NCI-H2196 (cell line): ENCODE measurements at regions not wholly inside any gene's neighbourhood (a gene's known extent, or its start where the extent isn't known, plus 50 kb on each side); places are given as distances from the start of the nearest gene placed in this dataset.
"Not testable (repeated sequence)": the region's sequence is repeated elsewhere in the genome, so short reads cannot be mapped to it uniquely, and the experiment has no call there.

Experiments used
- DNase-seq: peaks from one replicate; lab custom pipeline; 2025; ENCODE audit not compliant: unreplicated experiment; lab: John Stamatoyannopoulos, UW

- no peak for DNase-seq
These were observed 51.0 kb upstream of the LIFR start for GRCh38 chr5:38607396-38607795.

DNA sequence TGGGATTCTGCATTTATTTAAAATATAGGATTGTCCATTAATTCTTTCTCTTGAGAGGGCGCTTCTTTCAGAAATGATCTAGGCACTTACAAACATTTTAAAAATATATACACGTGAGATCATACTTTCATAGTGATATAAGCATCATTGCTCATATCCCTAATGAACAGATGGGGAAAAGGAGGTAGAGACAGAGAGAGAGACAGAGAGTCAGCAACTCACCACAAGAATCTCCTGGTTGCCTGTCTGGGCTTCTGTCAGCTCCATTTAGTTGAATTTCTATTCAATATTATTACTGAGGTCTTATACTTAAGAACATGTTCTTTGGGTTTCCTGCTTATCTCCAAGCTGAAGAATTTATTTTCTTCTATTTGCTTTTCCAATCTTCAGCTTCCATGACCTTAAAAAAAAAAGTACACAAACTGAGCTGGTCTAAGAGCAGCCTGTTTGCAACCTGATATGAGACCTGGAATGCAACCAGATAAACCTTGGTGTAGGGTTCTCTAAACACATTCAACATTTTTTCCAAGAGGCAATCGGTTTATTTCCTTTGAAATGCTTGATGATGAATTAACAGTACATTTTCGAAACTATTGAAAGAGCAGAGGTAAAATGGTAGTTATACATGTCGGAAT lies 51.6 kb upstream of the LIFR start:
- DNase-seq, result peak; percentile 47

DNA sequence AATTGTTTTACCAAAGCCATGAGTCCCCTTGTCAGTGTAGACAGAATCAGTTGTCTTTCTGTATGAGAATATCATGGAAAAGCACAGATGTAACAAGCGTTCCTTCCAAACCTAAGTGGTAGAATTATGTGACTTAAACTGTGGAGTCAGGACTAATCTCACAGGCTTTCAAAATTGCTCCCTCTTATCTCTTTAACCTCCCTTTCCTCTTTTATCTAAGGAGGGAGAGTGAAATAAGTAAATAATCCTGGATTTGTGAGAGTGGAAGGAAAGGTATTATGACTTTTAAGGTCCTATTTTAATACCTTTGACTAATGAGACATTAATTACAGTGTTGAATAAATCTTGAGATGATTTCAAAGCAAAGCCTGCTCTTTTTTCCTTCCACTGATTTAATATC lies 52.4 kb upstream of the LIFR start:
- no peak for DNase-seq

GRCh38 chr5:38612851-38613250 lies 56.4 kb upstream of the LIFR start:
- no peak for DNase-seq

- peak; percentile 53 for DNase-seq
These were observed 57.0 kb upstream of the LIFR start for GRCh38 chr5:38613490-38613889.

- DNase-seq, result peak; percentile 86
These were observed 57.8 kb upstream of the LIFR start for GRCh38 chr5:38613992-38614836.

DNA sequence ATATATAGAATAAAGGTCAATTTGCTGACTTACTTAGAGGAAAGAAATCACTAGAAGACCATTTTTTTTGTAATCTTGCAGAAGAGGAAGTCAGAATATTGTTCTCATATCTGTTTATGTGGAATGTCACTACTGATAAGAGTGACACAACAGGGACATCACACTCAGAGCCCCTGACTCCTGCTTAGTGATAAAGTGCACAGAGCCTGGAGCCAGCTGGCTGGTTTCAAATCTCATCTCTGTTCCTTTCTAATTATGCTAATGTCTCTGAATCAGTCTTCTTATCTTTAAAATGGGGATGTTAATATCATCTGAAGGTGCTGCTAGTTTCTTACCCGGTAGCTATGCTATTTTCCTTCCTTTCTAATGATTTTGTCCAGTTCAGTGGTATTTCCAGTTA lies 58.6 kb upstream of the LIFR start:
- DNase-seq, result no peak

GRCh38 chr5:38615981-38616451 lies 59.6 kb upstream of the LIFR start:
- DNase-seq, result no peak

DNA sequence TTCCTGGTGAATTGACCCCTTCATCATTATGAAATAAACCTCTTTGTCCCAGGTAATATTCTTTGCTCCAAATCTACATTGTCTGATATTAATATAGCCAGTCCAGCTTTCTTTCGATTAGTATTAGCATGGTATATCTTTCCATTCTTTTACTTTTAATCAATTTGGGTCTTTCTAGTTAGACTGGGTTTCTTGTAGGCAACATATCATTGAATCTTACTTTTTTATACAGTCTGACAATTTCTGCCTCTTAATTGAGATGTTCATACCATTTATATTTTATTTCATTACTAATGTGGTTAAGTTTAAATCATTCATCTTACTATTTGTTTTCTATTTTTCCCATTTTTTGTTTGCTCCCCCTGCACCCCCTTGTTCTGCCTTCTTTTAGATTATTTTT lies 61.7 kb upstream of the LIFR start:
- no peak for DNase-seq

DNA sequence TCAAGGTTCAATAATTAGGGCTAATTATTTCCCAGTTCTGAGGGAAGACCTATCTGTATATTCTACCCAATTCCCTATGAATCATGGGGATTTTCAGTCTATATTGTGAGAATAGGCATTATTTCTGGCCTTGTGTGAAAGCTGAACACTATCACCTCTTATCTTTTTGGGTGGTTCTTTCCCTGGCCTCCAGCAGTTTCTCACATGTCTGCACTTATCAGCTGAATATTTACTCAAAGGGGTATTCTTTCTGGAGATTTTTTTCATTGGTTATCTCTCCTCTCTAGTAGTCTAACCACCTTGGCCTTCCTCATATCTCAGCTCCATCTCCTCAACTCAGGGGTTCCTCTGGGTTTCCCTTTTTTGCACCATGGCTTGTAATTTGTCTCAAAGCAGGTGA lies 64.9 kb upstream of the LIFR start:
- no peak for DNase-seq

- no peak for DNase-seq
These were observed 65.5 kb upstream of the LIFR start for GRCh38 chr5:38621840-38622437.

DNA sequence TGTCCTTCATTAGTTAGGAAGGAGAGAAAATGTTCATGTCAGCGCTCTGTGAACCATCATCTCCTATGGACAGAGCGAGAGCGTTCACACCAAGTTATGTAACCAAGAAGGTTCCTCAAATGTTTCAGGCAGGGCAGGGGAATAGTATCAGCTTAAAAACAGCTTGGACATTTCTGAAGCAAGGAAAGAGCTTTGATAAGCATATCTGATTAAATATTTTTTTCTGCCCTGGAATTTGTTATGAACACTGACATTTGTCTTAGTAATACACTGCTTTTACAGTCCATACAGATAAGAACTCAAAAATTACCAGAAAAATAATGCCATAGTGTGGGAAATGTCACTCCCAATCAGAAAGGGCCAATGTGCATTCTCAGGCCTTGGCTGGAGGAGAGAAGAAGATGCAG lies 66.3 kb upstream of the LIFR start:
- no peak for DNase-seq

DNA sequence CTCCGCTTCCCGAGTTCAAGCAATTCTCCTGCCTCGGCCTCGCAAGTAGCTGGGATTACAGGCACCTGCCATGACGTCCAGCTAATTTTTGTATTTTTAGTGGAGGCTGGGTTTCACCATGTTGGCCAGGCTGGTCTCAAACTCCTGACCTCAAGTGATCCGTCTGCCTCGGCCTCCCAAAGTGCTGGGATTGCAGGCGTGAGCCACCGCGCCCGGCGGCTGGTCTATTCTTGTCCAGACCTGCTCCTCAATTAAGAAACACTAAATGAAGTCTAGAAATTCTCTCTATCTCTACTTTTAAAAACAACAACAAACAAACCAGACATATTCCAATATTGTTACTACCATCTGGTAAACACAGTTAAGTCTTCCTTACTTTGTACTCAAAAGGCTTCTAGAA lies 68.1 kb upstream of the LIFR start:
- not testable (repeated sequence) for DNase-seq

DNA sequence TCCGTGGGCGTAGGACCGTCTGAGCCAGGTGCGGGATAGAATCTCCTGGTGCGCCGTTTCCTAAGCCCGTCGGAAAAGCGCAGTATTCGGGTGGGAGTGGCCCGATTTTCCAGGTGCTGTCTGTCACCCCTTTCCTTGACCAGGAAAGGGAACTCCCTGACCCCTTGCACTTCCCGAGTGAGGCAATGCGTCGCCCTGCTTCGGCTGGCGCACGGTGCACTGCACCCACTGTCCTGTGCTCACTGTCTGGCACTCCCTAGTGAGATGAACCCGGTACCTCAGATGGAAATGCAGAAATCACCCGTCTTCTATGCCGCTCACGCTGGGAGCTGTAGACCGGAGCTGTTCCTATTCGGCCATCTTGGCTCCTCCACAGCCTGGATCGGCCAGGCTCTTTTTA lies 74.9 kb upstream of the LIFR start:
- DNase-seq, result not testable (repeated sequence)

DNA sequence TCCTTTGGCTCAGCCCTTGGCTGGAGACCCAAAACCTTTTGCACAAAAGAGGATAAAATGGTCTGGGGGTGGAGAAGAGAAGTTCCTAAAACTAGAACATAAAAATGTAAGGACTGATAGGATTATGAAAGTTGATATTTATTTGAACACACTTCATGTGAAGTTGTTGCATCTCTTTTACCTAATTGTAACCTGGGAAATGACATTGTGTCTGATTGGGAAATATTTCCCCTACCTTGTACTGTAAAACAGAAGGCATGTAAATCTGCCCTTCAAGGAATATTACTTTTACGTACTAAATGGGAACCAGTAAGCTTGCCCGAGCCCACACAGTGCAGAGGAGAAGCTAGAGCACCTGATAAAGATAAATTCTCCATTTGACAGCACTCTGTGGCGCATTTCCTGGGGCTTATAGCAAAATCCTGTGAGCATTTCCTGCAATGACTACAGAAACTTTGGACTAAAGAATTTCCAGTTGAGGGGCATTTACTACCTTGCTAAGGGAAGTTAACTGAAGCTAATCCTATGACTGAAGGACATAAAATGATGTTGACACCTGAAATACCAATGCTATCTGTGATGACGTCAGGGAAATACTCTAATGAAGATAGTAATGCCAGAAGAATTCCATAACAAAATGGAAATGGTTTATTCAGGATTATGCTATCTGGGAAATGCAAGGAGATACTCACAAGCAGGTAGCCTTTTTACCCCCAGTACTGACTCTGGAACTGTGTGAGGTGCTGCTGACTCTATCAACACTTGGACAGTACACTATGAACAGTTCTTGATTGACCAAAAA lies 78.3 kb upstream of the LIFR start:
- DNase-seq, result no peak

DNA sequence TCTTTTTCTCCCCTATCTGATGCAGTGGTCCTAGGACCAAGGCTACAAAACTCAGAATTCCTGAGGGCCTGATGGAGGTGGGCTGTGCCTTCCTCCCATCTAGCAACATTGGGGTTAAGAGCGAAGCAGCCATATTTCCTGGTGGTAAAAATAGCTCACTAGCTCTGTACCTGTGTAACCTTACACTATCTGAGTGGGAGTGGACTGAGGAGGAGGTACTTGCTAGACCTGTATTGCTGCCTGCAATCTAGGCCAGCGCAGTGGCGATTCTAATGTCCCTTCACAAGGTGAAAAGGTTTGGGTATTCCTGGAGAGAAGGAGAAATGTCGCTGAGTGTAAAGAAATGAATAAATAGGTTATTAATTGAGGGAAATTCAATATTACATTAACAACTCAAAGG lies 80.2 kb upstream of the LIFR start:
- no peak for DNase-seq

- DNase-seq, result no peak
These were observed 82.2 kb upstream of the LIFR start for GRCh38 chr5:38638656-38639055.

DNA sequence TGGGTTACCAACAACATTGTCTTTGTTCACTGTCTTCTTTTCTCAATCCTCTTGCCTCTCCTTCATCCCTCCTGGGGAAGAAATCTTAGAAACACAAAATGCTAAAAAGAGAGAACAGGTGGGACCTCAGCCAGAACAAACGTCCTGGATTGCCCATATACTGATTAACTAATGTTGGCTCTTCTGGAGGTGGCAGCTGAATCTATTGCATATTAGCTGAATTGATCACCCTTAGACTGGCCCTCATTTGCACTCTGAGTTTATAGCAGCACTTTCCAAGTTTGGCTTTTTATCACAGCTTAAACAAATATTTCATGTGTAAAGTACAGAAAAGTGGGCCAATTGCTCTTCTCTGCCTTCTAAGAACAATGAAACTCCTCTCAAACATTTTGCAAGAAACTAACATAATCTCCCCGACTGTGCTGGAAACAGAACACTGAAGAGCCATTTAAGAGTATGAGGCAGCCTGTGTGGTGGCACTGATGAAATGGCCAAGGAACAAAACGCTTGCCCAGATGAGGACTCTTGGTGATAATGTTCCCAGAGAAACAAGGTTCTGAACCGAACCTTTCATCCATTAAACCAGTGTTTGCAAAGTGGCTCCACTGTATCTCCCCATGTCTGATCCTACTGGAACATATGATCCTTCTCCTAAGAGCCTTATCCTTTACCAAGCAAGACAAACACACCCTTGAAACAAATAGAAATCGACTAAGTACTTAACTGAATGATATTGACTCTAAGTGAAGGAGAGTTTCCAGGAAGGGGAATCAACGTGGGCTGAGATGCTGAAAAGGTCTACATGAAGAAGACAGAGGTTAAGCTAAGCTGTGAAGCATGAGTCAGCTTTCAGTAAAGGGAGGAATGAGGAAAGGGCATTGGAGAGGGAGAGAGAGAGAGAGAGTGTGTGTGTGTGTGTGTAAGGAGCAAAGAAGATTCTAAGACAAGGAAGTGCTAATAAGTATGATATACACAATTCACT lies 83.2 kb upstream of the LIFR start:
- DNase-seq, result peak; percentile 31

DNA sequence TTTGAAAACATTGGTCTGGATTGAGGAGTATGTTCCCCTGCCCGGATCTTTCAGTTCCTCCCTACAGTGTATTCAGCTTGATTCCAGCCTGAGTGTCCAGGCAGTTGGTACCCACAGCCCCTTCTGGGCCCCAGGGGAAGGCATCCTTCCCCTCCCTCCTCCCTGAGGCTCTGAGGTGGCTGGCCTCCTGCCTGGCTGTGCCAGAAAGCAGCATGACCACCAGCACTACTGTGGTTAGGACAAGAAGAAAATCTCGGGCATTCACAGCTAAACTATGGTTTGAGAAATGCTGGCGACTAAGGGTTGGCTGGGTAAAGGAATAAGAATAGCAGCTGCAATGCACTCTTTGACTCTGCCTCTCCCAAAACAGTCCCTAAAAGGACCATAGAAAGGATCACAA lies 84.6 kb upstream of the LIFR start:
- no peak for DNase-seq
